ENCODE measurements at regions not wholly inside any gene's neighbourhood (a gene's known extent, or its start where the extent isn't known, plus 50 kb on each side); places are given as distances from the start of the nearest gene placed in this dataset.

GRCh38 chr10:107733328-107734130 is 569.0 kb upstream of the SORCS1 start:
- TF ChIP-seq CTCF (IDR thresholded peaks at IDR 0.05) (no peak), REST (IDR thresholded peaks at IDR 0.05; ENCODE audit: insufficient read depth in 1 of 2, low read depth in 2 of 2, low read length in 1 of 2) (no peak), TCF7L2 (IDR thresholded peaks at IDR 0.05; ENCODE audit: low read depth, low read length) (no peak)

All from Panc1 (cell line).